PC-3 (cell line): ENCODE measurements at regions not wholly inside any gene's neighbourhood (a gene's known extent, or its start where the extent isn't known, plus 50 kb on each side); places are given as distances from the start of the nearest gene placed in this dataset.

Source experiments
- EZH2 ChIP-seq: fragments of 300-600 bp; sonication (generic); IDR thresholded peaks from one replicate; pipeline ENCODE4 v1.6.1; 2017; ENCODE audit warnings: antibody characterized with exemption, mild to moderate bottlenecking, low read length; ENCODE audit not compliant: unreplicated experiment
- TF ChIP-seq, protein P1 (sequence below): fragments of 300-600 bp; sonication (generic); conservative IDR thresholded peaks from 2 replicates; pipeline ENCODE4 v1.5.1; 2017; ENCODE audit warnings: antibody characterized with exemption, low read depth, mild to moderate bottlenecking, low read length

DNA sequence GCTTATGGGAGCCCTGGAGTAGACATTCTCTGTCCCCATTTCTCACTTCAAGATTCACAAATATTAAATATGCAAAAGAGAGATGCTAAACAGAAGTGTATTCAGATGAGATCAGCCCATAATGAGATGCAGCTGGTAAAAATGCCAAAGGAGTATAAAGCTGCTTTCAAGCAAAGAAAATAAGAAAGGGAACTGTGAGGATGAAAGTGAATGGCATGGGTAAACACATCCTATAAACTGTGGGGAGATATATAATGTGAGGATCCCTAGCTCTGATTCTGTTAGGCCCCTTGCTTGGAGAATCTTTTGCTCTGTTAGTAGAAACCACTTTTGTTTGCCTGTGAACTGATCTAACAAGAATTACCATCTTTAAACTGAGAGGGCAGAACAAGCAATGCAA lies 396.6 kb downstream of the SOX2 start:
- TF ChIP-seq, protein P1, sequence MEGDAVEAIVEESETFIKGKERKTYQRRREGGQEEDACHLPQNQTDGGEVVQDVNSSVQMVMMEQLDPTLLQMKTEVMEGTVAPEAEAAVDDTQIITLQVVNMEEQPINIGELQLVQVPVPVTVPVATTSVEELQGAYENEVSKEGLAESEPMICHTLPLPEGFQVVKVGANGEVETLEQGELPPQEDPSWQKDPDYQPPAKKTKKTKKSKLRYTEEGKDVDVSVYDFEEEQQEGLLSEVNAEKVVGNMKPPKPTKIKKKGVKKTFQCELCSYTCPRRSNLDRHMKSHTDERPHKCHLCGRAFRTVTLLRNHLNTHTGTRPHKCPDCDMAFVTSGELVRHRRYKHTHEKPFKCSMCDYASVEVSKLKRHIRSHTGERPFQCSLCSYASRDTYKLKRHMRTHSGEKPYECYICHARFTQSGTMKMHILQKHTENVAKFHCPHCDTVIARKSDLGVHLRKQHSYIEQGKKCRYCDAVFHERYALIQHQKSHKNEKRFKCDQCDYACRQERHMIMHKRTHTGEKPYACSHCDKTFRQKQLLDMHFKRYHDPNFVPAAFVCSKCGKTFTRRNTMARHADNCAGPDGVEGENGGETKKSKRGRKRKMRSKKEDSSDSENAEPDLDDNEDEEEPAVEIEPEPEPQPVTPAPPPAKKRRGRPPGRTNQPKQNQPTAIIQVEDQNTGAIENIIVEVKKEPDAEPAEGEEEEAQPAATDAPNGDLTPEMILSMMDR = no peak
- TF ChIP-seq EZH2 = no peak
